Thymus (tissue), 11 donors: ENCODE measurements at regions not wholly inside any gene's neighbourhood (a gene's known extent, or its start where the extent isn't known, plus 50 kb on each side); places are given as distances from the start of the nearest gene placed in this dataset.

ENCODE experiments used
- DNase-seq, 9 donors: peaks; one replicate each; pipeline ENCODE4 v3.0.0-alpha.2; 2013; ENCODE audit warnings: low spot score in 9 of 9, low read depth in 6 of 9, missing footprints in 1 of 9
- H3K27ac ChIP-seq, 2 donors: one replicate each; pipeline ENCODE4 v1.5.1; 2013; ENCODE audit warnings: control low read depth in 1 of 2, low read depth in 1 of 2, low read length in 1 of 2, mild to moderate bottlenecking in 1 of 2, moderate library complexity in 1 of 2
- H3K27me3 ChIP-seq, 2 donors: one replicate each; pipeline ENCODE4 v1.5.1; 2013; ENCODE audit warnings: low read length in 1 of 2; ENCODE audit not compliant: control insufficient read depth in 2 of 2, insufficient read depth in 1 of 2
- H3K36me3 ChIP-seq, 2 donors: one replicate each; pipeline ENCODE4 v1.5.1; 2013; ENCODE audit warnings: low read length in 1 of 2, mild to moderate bottlenecking in 1 of 2, moderate library complexity in 1 of 2; ENCODE audit not compliant: control insufficient read depth in 2 of 2, insufficient read depth in 2 of 2
- H3K4me1 ChIP-seq, 2 donors: one replicate each; pipeline ENCODE4 v1.5.1; 2013; ENCODE audit warnings: low read length in 2 of 2; ENCODE audit not compliant: control insufficient read depth in 2 of 2, insufficient read depth in 2 of 2
- H3K4me3 ChIP-seq, 2 donors: one replicate each; pipeline ENCODE4 v1.5.1; 2013; ENCODE audit warnings: low read length in 2 of 2, control low read depth in 1 of 2, mild to moderate bottlenecking in 1 of 2
- H3K9me3 ChIP-seq, 2 donors: one replicate each; pipeline ENCODE4 v1.5.1; 2013; ENCODE audit warnings: low read length in 1 of 2, mild to moderate bottlenecking in 1 of 2; ENCODE audit not compliant: control insufficient read depth in 2 of 2, insufficient read depth in 1 of 2
- WGBS: extraction: QIAGEN DNeasy Blood & Tissue Kit; methylation state at CpG from one replicate; pipeline ENCODE4 v1.1.7; 2013; 5-methylcytosine and 5-hydroxymethylcytosine counted together
- donor health status: healthy.

DNA sequence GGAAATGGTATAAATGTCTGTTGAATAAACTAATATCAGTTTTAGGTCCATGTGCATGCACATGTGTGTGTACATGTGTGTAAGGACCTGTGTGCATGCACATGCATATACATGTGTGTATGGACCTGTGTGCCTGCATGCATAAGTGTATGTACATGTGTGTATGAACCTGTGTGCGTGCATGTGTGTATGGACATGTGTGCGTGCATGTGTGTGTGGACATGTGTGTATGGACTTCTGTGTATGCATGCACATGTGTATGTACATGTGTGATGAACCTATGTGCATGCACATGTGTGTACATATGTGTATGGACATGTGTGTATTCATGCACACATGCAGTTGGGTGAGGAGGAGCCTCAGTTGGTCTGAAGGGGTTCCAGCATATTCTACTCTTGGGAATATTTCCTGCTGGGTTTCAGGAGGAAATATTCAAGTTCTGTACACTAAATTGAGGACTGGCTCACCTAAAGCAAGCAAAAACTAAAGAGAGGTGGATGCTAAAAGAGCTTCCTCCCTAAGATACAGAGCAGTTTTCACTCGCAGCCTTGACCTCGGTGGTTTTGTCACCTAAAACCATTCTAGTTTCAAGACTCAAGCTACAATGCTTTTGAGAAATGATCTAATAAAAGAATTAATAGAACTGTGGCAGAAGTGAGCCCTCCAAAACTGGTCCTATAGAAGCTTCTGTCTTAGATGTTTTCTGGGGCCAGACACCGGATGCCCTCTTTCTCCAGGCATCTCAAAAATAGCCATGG is 742.8 kb downstream of the MAFB start:
- Histone ChIP-seq H3K27ac (no peak overlapping the region), H3K4me3 (no peak overlapping the region), H3K4me1 (no peaks in the 10 kb centered on the region), H3K9me3 (no peaks in the 10 kb centered on the region), H3K36me3 (no peaks in the 10 kb centered on the region), H3K27me3 (no peaks in the 10 kb centered on the region)
- 76% methylated on average over 5 of the region's 5 CpGs for WGBS
- DNase-seq = no peak

DNA sequence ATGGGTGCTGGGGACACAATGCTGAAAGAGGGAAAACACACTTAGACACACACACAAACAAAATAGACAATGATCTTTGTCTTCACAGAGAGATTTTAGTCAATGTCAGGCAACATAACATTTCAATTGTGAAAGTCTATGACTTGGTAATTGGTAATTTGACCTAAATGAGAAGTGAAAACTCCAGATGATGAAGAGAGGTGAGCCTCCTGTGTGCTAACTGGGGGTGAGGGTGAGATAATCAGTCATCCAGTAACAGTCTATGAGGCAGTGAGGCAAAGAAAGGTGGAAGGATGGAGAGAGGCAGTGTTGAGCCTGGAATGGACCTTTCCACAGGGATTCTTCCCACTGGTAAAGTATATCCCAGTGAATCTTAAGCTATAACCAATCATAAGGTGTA is 744.2 kb downstream of the MAFB start:
- H3K27me3 ChIP-seq = no peaks in the 10 kb centered on the region
- no peaks in the 10 kb centered on the region for H3K9me3 ChIP-seq

DNA sequence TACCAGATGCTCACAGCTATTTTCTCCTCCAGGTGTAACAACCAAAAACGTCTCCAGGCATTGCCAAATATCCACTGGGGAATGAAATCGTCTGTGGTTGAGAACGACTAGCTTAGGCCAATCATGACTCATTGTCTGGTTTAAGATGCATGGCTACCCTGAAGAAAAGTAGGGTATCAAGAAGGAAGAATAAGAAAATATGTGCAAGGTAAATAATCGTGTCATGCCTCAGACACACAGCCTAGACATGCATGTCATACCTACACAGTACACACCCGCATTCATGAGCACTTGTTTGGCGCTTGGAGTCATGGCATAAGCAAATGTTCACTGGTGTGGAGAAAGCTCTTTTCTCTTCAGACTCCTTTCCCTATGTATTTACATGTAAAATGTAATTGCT is 745.7 kb downstream of the MAFB start:
- no peaks in the 10 kb centered on the region for H3K4me1 ChIP-seq
- H3K4me3 ChIP-seq = no peak overlapping the region
- H3K27ac ChIP-seq = no peak overlapping the region
- no peaks in the 10 kb centered on the region for H3K36me3 ChIP-seq
- no peaks in the 10 kb centered on the region for H3K9me3 ChIP-seq
- 93% methylated on average over 6 of the region's 6 CpGs for WGBS
- H3K27me3 ChIP-seq = no peaks in the 10 kb centered on the region
- no peak for DNase-seq

More for the DNA sequence above, 744.2 kb downstream of the MAFB start:
- no peak for DNase-seq
- no peak overlapping the region for H3K4me3 ChIP-seq
- no peaks in the 10 kb centered on the region for H3K36me3 ChIP-seq
- H3K4me1 ChIP-seq = no peaks in the 10 kb centered on the region
- no peak overlapping the region for H3K27ac ChIP-seq

DNA sequence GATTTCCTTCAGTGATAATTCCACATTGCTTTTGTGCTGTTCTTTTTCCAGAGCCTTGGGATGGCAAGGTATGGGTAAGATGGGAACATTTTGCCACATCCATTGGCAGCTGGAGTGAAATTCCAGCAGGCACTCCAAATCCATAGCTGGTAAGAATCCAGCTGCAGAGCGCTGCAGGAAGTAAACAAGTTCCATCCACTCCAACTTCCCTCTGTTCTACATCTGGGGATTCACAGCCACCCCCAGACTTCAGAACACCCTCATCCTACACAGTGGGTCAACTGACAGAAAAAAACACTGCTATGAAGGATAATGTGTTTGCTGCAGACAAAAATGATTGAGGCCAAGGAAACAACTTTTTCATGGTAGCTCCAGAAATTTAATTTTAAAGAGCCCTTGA is 747.8 kb downstream of the MAFB start:
- Histone ChIP-seq H3K4me1 (no peaks in the 10 kb centered on the region), H3K4me3 (no peak overlapping the region), H3K27me3 (no peaks in the 10 kb centered on the region), H3K36me3 (no peaks in the 10 kb centered on the region), H3K9me3 (no peaks in the 10 kb centered on the region), H3K27ac (no peak overlapping the region)
- no peak for DNase-seq
- WGBS = 92% methylated on average over 1 of the region's 1 CpG

DNA sequence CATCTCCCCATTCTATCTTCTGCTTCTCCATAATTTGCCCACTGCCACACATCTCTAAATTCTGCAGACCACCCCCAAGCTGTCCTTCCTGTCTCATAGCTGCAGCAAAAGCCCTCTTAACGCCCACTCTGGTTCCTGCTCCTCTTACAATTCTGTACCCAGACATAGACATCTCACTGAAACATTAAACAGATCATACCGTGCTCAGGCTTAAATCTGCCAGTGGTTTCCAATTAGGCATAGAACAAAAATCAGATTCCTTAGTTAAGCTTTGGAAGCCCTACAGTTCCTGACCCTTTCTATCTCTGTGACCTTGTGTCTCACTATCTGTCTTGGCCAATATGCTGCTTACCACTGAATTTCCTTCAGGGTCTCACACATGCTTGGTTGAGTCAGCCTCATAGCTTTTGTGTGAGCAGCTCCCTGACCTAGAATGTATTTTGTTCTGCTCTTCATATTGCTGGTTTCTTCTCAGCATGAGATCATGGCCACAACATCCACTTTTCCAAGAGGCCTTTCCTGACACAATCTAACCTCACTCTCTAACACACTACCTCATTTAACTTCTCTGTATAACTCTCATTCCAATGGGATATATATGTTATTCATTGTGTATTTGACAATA is 749.7 kb downstream of the MAFB start:
- H3K9me3 ChIP-seq = no peaks in the 10 kb centered on the region
- whole genome bisulfite sequencing = 90% methylated on average over 2 of the region's 2 CpGs

DNA sequence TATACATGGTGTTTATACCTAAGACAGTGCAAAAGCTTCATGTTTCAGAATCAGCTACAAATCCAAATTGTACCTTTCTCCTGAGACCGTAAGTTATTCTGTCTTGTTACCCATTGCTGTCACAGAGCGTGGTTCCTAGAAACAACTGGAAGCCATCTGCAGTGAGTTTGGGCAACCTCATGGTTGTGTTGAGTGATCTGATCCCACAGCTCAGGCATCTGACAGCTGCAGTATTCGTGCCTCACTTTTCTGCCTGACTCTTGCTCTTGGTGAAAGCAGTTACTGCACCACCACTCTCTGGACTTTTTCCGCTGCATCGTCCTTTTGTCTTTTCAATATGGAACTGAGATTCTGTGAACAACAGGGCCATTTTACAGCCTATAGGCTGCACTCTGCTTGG is 752.6 kb downstream of the MAFB start:
- Histone ChIP-seq H3K27me3 (no peaks in the 10 kb centered on the region), H3K4me3 (no peak overlapping the region), H3K9me3 (no peaks in the 10 kb centered on the region), H3K27ac (no peak overlapping the region), H3K36me3 (no peaks in the 10 kb centered on the region), H3K4me1 (no peaks in the 10 kb centered on the region)
- WGBS = 77% methylated on average over 5 of the region's 5 CpGs
- no peak for DNase-seq

More for the DNA sequence above, 749.7 kb downstream of the MAFB start:
- Histone ChIP-seq H3K4me3 (no peak overlapping the region), H3K27ac (no peak overlapping the region), H3K36me3 (no peaks in the 10 kb centered on the region), H3K4me1 (no peaks in the 10 kb centered on the region), H3K27me3 (no peaks in the 10 kb centered on the region)
- no peak for DNase-seq

DNA sequence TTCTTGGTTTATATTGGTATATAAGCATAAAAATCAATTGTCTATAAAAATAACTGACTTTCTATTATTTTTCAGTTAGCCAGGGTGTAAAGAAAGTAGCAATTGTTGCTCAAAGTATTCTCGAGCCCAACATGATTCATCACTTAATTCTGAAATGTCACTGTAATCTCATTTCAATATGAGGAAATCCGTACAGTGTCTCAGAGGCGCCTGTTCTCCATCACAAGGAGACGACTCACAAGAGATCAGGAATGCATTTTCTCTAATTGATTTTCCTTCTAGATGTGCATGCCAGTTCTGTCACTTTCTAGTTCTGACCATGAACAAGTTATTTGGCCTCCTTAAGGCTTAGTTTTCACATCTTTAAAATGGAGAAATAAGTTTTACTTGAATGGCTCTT is 753.1 kb downstream of the MAFB start:
- no peak for DNase-seq
- H3K27ac ChIP-seq = no peak overlapping the region
- H3K4me3 ChIP-seq = no peak overlapping the region
- H3K36me3 ChIP-seq = no peaks in the 10 kb centered on the region
- H3K27me3 ChIP-seq = no peaks in the 10 kb centered on the region
- H3K9me3 ChIP-seq = no peaks in the 10 kb centered on the region
- 90% methylated on average over 4 of the region's 4 CpGs for WGBS
- H3K4me1 ChIP-seq = no peaks in the 10 kb centered on the region

DNA sequence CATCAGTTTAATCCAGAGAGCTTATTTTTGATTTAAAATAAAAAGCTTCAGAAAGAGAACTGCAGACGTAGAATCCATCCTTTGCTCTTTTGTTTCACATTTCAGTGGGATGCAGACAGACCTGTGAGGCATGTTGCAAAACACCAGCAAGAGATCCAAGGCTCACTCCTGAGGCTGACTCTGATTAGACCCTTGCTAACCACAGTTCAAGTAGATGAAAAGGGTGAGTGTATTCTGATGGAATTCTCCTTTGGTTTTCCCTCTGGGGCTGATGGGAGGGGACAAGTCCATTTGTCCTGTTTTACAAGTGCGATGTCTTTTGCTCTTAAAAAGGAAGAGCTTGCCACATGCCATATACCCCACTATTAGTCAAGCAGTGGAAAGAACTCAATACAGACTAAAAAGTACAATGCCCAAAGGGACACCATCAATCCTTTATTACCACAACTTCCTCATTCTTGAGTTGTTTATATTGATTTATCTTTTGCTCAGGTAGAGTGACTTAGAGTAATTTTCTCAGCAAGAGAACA is 772.7 kb downstream of the MAFB start:
- Histone ChIP-seq H3K27ac (no peak overlapping the region), H3K4me1 (no peaks in the 10 kb centered on the region), H3K27me3 (no peaks in the 10 kb centered on the region), H3K4me3 (no peak overlapping the region), H3K36me3 (no peaks in the 10 kb centered on the region), H3K9me3 (no peaks in the 10 kb centered on the region)
- DNase-seq = no peak
- 76% methylated on average over 2 of the region's 2 CpGs for WGBS

DNA sequence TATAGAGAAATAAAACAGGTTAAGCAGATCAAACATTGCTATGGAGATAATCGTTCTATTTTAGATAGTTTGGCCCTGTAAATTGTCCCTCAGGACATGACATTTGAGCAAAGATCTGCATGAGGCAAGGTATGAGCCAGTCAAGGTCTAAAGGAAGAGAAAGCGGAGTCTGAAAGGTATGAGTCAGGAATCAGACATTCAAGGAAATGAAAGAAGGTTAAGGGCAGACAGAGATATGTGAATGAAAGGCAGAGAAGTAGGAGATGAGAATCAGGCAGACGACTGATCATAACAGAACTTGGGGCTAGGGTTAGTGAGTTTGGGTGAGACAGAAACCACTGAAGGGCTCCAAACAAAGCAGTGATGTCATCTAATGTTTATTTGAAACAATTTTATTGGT is 775.8 kb downstream of the MAFB start:
- Histone ChIP-seq H3K36me3 (no peaks in the 10 kb centered on the region), H3K27me3 (no peaks in the 10 kb centered on the region), H3K4me3 (no peak overlapping the region), H3K27ac (no peak overlapping the region), H3K4me1 (no peaks in the 10 kb centered on the region), H3K9me3 (no peaks in the 10 kb centered on the region)
- DNase-seq = no peak
- 57% methylated on average over 3 of the region's 3 CpGs for WGBS
